ENCODE measurements at regions not wholly inside any gene's neighbourhood (a gene's known extent, or its start where the extent isn't known, plus 50 kb on each side); places are given as distances from the start of the nearest gene placed in this dataset.
"Not testable (repeated sequence)": the region's sequence is repeated elsewhere in the genome, so short reads cannot be mapped to it uniquely, and the experiment has no call there.

GRCh38 chr10:45056806-45057205, 56.1 kb downstream of the ZNF22 start:
- DNase-seq: not testable (repeated sequence)

DNA sequence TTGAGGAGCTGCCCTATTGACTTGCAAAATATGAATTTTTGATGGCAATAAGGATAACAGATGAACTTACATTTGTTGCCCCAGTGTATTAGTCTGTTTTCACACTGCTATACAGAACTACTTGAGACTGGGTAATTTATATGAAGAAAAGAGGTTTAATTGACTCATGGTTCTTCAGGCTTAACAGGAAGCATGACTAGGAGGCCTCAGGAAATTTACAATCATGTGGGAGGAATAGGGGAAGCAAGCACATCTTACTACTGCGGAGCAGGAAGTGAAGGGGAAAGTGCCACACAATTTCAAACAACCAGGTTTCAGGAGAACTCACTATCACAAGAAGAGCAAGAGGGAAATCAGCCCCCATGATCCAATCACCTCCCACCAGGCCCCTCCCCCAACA, 57.9 kb downstream of the ZNF22 start:
- DNase-seq: no peak

GRCh38 chr10:45058992-45059561, 58.4 kb downstream of the ZNF22 start:
- no peak for DNase-seq

DNA sequence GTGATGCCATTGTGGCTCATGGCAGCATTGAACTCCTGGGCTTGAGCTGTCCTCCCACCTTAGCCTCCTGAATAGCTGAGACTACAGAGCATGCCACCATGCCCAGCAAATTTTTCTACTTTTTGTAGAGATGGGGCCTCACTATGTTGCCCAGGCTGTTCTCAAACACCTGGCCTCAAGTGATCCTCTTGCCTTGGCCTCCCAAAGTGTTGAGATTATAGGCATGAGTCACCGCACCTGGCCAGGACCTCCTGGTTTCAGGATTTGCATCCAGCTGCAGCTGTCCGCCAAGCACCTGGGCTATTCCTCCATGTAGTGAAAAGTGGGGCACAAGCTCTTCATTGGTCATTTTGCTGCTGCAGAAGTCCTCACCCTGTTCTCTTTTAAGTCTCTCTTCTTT, 58.9 kb downstream of the ZNF22 start:
- DNase-seq: no peak

DNA sequence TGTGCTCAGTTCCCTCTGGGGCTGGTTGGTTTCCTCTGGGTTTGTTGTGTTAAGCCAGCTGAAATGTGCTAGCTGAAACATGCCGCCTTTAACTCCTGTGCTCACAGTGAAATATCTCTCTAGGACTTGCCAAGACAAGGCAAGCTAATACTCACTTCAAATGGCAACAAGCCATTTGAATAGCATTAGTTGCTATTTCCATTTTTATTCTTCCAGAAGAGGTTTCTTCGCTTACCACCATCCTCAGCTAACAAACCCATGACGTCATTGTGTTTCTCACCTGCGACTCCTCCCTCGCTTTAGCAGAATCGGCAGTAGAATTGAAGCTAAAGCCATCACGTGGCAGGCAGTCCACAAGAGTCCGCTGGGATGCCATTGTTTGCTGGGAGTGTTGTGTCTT, 61.3 kb downstream of the ZNF22 start:
- DNase-seq: no peak

DNA sequence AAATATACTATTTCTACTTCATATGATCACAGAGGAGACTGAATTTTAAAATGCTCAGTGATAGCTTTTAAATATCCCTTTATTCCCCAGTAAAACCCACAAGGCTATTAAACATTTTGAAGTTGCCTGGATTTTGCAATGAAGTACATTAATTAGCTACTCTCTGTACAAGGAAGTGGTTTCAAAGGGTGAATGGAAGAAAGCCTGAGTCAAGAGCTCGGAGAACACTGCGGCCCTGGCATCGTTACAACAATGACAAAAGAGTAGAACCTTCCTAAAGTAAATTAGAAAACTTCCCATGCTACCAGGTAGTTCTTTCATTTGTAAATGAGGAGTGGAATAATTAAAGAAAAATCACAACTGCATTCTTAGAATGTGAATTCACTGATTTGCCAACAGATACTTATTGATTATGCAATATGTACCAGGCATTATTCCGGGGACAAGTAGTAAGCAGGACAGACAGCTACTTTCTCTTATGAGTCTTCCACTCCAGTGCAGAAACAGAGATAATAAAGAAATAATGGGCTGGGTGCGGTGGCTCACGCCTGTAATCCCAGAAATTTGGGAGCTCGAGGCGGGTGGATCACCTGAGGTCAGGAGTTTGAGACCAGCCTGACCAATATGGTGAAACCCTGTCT, 63.0 kb downstream of the ZNF22 start:
- DNase-seq: no peak

DNA sequence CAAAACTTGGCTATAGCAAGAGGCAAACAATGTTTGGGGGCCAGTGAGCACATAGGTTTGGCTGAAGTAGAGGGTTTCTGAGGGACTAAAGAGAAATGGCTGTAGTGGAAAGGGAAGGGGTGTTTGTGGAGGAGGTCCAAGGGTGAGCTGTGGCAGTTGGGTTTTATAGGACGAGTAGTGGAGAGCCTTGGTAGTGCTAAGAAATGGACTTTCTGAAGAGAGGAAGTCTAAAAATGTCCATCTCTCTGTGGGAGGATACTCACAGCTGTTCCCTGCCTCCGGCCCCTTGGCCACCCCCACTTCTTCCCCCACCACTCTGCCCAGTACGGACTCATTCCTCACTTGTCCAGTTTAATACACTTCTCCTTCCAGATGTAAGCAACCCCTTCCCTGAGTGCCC, 64.3 kb downstream of the ZNF22 start:
- no peak for DNase-seq

GRCh38 chr10:45071043-45071813, 70.5 kb downstream of the ZNF22 start:
- DNase-seq: no peak

DNA sequence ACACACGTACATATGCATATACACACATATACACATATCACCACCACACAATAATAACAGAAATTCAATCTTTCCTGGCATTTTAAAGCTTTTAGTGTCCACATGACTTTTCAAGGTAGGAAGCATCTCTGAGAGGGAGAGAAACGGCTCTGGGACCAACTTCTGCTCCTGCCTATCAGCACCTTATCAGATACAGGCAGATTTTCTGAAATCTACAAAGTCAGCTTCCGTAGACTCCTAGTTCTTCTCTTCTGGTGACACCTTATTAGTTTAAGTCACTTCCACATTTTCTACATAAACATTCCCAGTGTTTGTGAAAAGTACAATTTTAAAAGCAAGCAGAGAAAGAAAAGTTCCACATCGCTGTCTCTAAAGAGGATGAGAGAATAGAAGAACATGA, 74.5 kb downstream of the ZNF22 start:
- DNase-seq: no peak

DNA sequence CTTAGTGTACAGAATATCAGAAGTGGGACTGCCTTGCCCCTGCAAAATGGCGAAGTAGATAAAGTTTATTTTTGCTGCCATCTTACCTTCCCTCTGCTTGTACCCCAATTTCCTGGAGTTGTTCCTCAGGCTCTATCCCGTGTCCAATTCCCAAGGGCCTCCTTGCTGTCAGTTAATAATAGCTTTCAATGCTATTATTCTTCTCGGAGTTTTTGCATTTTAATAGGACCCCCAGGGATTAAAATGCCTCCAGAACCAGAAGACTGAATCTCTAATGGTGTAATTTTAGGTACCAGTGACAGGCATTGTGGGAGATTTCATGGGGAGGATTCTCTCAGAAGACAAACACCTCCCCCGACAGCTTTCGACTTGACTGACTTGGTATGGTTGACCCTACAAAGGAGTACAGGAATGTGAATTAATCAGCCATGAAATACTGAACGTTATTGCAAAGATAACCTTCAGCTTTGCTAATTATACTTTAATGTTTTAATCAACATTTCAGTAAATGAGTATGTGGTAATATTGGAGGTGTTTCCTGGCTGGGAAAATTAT, 75.2 kb downstream of the ZNF22 start:
- no peak for DNase-seq

- no peak for DNase-seq
Measured at GRCh38 chr10:45076891-45077290, 76.2 kb downstream of the ZNF22 start.

- no peak for DNase-seq
Measured at GRCh38 chr10:45080331-45080730, 79.6 kb downstream of the ZNF22 start.

DNA sequence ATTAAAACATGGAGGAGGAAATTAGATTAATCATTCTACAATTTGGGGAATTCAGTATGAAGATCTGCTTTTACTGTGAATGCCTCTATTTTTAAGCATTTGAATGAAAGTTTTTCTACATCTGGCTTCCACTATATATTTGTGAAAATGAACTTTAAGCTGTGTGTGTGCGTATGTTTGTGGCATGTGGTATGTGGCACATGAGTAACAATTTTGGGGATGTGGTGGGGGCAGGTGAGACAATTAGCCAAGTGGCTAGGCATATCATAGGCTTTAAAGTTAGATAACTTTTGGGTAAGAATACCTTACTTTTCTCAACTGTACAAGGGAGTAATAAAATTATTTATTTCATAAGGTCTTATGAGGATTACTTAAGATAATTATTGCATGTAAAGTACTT, 81.5 kb downstream of the ZNF22 start:
- DNase-seq: no peak

- DNase-seq: no peak
Measured at GRCh38 chr10:45091968-45092367, 91.2 kb downstream of the ZNF22 start.

DNA sequence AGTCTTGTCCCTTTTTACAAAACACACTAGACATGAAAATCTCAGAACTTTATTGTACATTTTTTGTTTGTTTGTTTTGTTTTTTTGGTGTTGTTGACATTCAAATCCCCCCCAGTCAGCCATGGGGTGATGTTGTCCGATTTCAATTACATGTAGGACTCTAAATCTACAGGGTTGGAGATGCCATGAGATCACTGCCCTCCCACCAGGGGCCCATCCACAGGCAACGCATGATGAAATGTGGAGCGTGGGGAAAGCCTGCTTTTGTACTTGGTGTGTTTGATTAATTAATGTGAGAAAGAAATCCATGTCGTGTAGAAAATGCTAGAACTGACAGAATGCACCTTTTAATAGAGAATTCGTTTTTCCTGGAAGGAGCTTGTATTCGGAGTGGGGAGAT, 93.2 kb downstream of the ZNF22 start:
- no peak for DNase-seq

DNA sequence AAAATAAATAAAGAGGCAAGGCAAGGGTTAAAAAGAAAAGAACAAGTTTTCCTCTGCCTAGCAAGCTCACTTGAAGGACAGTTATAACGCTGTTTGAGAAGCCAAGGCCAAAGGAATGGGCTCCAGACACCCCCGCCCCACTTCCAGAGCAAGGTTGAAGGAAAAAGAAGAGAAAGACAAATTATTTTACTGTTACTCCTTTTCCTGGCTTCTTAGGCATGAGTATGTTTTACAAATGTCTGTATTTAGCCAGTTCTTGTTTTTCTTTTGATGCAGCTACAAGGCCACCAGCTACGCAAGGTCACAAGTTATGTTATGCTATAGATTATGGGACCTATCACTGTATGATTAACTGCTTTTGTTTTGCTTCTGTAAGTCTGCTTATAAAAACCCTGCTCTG, 94.6 kb downstream of the ZNF22 start:
- DNase-seq: no peak

DNA sequence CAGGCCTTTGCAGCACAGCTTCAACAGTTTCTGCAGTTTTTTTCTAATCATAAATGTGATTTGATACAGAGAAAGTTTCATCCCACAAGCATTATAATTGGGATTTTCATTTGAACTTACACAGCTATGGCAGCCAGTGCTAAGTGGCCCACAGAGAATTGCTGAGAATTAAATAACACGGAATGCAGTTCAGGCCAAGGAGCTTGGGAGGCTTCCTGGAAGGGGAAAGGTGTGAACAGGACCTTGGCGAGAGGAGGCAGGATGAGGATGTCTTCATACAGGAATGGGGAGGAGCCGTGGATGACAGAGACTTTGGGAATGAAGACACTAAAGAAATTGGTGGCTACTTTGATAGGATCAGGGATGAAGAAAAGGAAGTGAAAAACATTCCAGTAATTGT, 95.3 kb downstream of the ZNF22 start:
- DNase-seq: no peak

DNA sequence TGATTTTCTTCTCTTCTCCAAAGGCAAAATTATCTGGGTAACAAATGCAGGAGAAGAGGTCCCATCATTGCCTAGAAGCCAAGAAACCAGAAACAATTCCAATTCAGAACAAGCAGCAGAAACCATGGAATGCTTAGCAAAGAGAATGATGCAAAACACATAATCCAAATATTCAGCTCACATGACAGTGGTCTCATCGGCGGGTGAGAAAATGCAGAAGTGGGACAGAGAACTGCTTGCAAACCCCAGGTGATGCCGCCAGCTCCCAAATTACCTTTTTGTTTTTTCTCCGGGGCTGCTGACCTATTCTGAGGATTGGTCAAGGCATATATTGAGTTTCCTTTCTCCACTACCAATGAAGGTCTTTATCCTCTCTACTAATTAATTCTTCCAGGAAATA, 99.7 kb downstream of the ZNF22 start:
- DNase-seq: no peak

DNA sequence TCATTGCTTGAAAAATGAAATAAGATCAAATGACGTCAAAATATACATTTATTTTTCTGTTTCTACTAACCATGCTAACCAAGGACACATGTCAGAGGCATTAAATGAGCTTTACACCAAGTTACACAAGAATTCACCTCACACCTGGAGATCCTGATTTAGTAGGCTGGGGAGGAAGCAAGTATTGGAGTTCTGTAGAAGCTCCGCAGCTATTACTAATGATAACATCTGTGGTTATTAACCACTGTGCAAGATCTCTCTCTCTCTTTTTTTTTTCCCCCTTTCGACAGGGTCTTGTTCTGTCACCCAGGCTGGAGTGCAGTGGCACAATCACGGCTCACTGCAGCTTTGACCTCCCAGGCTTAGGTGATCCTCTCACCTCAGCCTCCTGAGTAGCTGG, 104.0 kb downstream of the ZNF22 start:
- no peak for DNase-seq

- DNase-seq: not testable (repeated sequence)
Measured at GRCh38 chr10:45105309-45105708, 104.6 kb downstream of the ZNF22 start.

DNA sequence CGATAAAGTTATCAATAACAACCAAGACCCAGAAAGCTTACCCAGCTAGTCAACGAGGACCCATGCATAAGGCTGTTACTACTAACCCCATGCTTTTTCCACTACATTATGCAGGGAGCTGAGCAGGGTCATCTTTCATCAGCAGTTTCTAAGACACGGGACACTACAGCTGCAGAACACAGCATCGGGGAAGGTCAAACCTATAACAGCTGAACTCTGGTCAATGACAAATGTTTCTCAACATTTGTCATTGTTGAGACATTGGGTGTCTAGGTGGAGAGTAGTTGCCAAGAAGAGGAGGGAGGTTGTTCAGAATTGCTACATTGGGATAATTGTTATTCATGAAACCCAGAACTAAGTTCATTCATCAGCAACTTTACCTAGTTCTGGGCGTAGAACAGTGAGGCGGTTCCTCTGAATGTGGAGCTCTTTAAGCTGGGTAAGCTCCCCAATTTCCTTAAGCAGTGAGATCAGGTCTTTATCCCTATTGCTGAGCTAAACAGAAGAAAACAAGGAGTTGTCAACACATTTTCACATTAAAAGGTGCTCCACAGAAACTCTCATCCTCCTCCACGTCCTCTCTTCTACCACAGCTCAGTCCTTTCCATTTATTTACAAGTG, 105.6 kb downstream of the ZNF22 start:
- DNase-seq: no peak

- no peak for DNase-seq
Measured at GRCh38 chr10:45111509-45111908, 110.8 kb downstream of the ZNF22 start.

GRCh38 chr10:45117940-45118339, 117.2 kb downstream of the ZNF22 start:
- DNase-seq: not testable (repeated sequence)

GRCh38 chr10:45118929-45119328, 118.2 kb downstream of the ZNF22 start:
- no peak for DNase-seq

Data from activated CD4-positive, alpha-beta T cell treated with anti-CD3 and anti-CD28 coated beads, Interleukin-2, amount 50 U/mL, for 48 hours (primary cell).